GM10266 (cell line): ENCODE measurements at regions not wholly inside any gene's neighbourhood (a gene's known extent, or its start where the extent isn't known, plus 50 kb on each side); places are given as distances from the start of the nearest gene placed in this dataset.

Experiments used
- DNase-seq: peaks from one replicate; pipeline ENCODE4 v3.0.0; 2012; ENCODE audit errors: extremely low spot score
- TF ChIP-seq, protein P1 (sequence below): IDR thresholded peaks from 2 replicates; pipeline ENCODE4 v1.5.1; 2012; ENCODE audit warnings: mild to moderate bottlenecking, low read depth; ENCODE audit not compliant: control insufficient read depth, insufficient read depth; ENCODE audit errors: missing control alignments

DNA sequence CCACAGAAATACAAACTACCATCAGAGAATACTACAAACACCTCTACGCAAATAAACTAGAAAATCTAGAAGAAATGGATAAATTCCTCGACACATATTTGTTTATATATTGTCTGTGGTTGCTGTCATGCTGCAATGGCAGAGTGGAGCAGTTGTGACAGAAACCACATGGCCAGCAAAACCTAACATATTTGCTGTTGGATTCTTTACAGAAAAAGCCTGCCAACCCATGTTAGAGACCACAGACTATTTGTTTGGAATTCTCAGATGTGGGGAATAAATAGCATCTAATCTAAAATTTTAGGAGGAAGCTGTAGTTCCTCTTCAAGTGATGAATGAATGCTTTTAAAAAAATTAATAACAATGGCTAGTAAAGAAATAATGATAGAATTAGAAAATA is 341.6 kb upstream of the AZI2 start:
- DNase-seq: no peak
- TF ChIP-seq, protein P1, sequence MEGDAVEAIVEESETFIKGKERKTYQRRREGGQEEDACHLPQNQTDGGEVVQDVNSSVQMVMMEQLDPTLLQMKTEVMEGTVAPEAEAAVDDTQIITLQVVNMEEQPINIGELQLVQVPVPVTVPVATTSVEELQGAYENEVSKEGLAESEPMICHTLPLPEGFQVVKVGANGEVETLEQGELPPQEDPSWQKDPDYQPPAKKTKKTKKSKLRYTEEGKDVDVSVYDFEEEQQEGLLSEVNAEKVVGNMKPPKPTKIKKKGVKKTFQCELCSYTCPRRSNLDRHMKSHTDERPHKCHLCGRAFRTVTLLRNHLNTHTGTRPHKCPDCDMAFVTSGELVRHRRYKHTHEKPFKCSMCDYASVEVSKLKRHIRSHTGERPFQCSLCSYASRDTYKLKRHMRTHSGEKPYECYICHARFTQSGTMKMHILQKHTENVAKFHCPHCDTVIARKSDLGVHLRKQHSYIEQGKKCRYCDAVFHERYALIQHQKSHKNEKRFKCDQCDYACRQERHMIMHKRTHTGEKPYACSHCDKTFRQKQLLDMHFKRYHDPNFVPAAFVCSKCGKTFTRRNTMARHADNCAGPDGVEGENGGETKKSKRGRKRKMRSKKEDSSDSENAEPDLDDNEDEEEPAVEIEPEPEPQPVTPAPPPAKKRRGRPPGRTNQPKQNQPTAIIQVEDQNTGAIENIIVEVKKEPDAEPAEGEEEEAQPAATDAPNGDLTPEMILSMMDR: no peak

DNA sequence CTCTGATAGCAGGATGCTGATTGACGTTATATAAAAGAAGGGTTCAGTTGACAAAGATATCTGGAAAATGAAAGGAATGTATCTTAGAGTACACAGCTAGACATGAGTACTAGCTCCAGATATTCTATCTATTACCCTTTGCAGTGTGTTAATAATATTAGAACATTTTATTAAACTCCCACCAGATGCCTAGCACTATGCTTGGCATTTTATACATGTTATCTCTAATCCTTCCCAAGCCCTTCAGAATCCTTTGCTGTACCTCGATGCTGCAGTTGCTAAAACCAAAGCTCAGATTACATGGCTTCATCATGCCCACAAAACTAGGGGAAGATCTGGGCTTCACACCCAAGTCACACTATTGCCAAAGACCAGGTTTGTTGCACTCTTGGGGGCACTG is 350.1 kb upstream of the AZI2 start:
- DNase-seq: no peak
- TF ChIP-seq, protein P1: no peak

DNA sequence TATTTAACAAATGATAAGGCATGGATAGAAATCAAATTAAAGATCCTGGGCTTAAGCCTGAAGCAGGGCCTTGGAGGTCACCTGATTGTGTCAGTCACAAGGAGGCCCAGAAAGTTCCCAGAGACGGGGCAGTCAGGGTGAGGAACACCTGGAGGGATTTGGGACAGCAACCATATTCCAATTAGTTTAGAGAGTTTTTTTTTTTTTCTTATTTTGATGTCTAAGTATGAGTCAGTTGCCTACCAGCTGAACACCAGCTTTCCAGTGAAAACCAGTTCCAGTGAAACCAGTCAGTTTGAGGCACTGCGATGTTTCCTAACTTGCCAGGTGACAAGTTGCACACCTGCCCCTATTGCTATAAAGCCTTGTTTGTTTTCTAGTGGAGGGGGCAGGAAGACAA is 350.7 kb upstream of the AZI2 start:
- DNase-seq: no peak

GRCh38 chr3:28700728-28701127 is 352.1 kb upstream of the AZI2 start:
- TF ChIP-seq, protein P1: no peak
- no peak for DNase-seq

More for the DNA sequence above, 350.7 kb upstream of the AZI2 start:
- TF ChIP-seq, protein P1: no peak

GRCh38 chr3:28703843-28704242 is 355.2 kb upstream of the AZI2 start:
- TF ChIP-seq, protein P1: no peak
- no peak for DNase-seq

GRCh38 chr3:28711293-28711692 is 362.7 kb upstream of the AZI2 start:
- TF ChIP-seq, protein P1: no peak
- DNase-seq: no peak

DNA sequence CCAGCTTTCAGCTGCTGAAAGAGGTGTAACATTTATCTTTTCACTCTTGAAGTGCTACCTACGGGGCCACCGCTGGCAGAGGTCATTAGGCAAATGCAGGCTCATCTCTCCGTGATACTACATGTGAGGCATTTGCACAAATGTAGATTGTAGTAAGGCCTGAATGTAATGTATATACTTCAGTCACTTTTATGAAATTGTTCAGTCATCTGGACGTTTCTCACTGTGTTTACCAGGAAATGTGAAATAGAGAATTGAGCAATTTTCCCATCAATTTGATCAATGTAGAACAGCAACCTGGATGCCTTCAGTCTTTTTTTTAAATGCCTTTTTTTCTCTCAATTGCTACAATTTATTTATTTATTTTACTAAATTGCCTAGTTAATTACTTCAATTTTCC is 368.3 kb upstream of the AZI2 start:
- DNase-seq: no peak

More for the DNA sequence above, 368.3 kb upstream of the AZI2 start:
- TF ChIP-seq, protein P1: no peak
